K562 (cell line): ENCODE measurements at regions not wholly inside any gene's neighbourhood (a gene's known extent, or its start where the extent isn't known, plus 50 kb on each side); places are given as distances from the start of the nearest gene placed in this dataset.

Experiments used
- ATAC-seq: fragments of 200-7000 bp; cut with Tn5 transposase; 3 replicates; pipeline ENCODE4 v1.9.1; 2020; ENCODE audit warnings: moderate library complexity
- BruUV-seq: library from RNA; stranded (reverse); fragments of 400-500 nt; replicated peaks from 2 replicates; lab custom pipeline; 2021; lab: Mats Ljungman, UMichigan
- CTCF ChIA-PET: fragments of 300-600 bp; formaldehyde crosslinking; extraction: SDS; loops from one replicate; lab custom pipeline; 2021; ENCODE audit warnings: low intra/inter-chr PET ratio; lab: Yijun Ruan, JAX
- POLR2A ChIA-PET: fragments of 300-600, 350-650 bp; sonication (Branson Sonifier 250); formaldehyde crosslinking; extraction: SDS; loops from one replicate; lab custom pipeline; 2021; ENCODE audit warnings: antibody characterized with exemption, inconsistent platforms; lab: Yijun Ruan, JAX
- DNase-seq, 4 experiments: peaks; one replicate each; pipeline versions ENCODE4 v3.0.0 to v3.0.0-alpha.2; 2011 to 2018; ENCODE audit warnings: low spot score in 3 of 4, mixed read lengths in 3 of 4; ENCODE audit errors: extremely low read depth in 1 of 4
- FAIRE-seq: peaks from 2 replicates; lab custom pipeline; 2011; peaks lifted over from hg19 to GRCh38; lab: Jason Lieb, UNC
- H2AFZ ChIP-seq: 2 replicates; pipeline ENCODE4 v1.6.0; 2011; ENCODE audit warnings: low read depth, low read length, control low read depth, inconsistent platforms
- H3K27ac ChIP-seq: fragments of 200-600 bp; 3 replicates; pipeline ENCODE4 v1.8.0; 2011; ENCODE audit warnings: low read depth, mild to moderate bottlenecking, control low read depth, inconsistent platforms, low read length, moderate library complexity, mixed read lengths; ENCODE audit errors: extremely low read depth
- H3K27me3 ChIP-seq, 2 experiments: fragments of 300-600 bp in 1 of 2; 2 replicates in 1 of 2; 3 replicates in 1 of 2; pipeline versions ENCODE4 v1.6.0 to v1.8.0; 2011; ENCODE audit warnings: inconsistent platforms in 2 of 2, low read length in 2 of 2, mild to moderate bottlenecking in 1 of 2, mixed read lengths in 1 of 2, moderate library complexity in 1 of 2; ENCODE audit not compliant: control insufficient read depth in 2 of 2, insufficient read depth in 2 of 2
- H3K36me3 ChIP-seq: fragments of 300-600 bp; 3 replicates; pipeline ENCODE4 v1.8.0; 2011; ENCODE audit warnings: mild to moderate bottlenecking, low read length, inconsistent platforms; ENCODE audit not compliant: control insufficient read depth, insufficient read depth
- H3K4me1 ChIP-seq, 2 experiments: fragments of 200-600 bp in 1 of 2; replicated peaks in 1 of 2; 2 replicates in 1 of 2; 3 replicates in 1 of 2; pipeline versions ENCODE4 v1.5.1 to v1.8.0; 2011; ENCODE audit warnings: inconsistent platforms in 2 of 2, low read length in 2 of 2, mild to moderate bottlenecking in 1 of 2, mixed read lengths in 1 of 2, moderate library complexity in 1 of 2; ENCODE audit not compliant: control insufficient read depth in 2 of 2, insufficient read depth in 2 of 2
- H3K4me2 ChIP-seq: 2 replicates; pipeline ENCODE4 v1.6.1; 2011; ENCODE audit warnings: low read length, control low read depth, inconsistent platforms, mixed read lengths; ENCODE audit not compliant: insufficient read depth
- H3K4me3 ChIP-seq: fragments of 200-600 bp; sonication (generic), shearing (Covaris generic); 2 replicates; pipeline ENCODE4 v1.5.1; 2016; ENCODE audit warnings: control low read depth, inconsistent platforms
- H3K79me2 ChIP-seq: fragments of 200-600 bp; 3 replicates; pipeline ENCODE4 v1.8.0; 2011; ENCODE audit warnings: low read length, inconsistent platforms; ENCODE audit not compliant: control insufficient read depth, insufficient read depth
- H3K9ac ChIP-seq, 2 experiments: 2 replicates each; pipeline versions ENCODE4 v1.6.0 to v1.6.1; 2011; ENCODE audit warnings: low read depth in 2 of 2, low read length in 2 of 2, control low read depth in 1 of 2, inconsistent platforms in 1 of 2, mild to moderate bottlenecking in 1 of 2, mixed read lengths in 1 of 2; ENCODE audit not compliant: insufficient read depth in 1 of 2
- H3K9me1 ChIP-seq: one replicate; pipeline ENCODE4 v1.6.0; 2011; ENCODE audit warnings: inconsistent platforms, mild to moderate bottlenecking, low read length, moderate library complexity; ENCODE audit not compliant: control insufficient read depth, insufficient read depth
- H3K9me3 ChIP-seq: replicated peaks from 2 replicates; pipeline ENCODE4 v1.5.1; 2011; ENCODE audit warnings: low read depth, low read length, inconsistent platforms; ENCODE audit not compliant: control insufficient read depth, insufficient read depth
- H4K20me1 ChIP-seq: replicated peaks from 2 replicates; pipeline ENCODE4 v1.6.1; 2011; ENCODE audit warnings: low read length, inconsistent platforms, mixed read lengths; ENCODE audit not compliant: control insufficient read depth, insufficient read depth
- EGR1 ChIP-seq: fragments of 450-650 bp; conservative IDR thresholded peaks from 2 replicates; pipeline ENCODE4 v1.6.1; 2017; ENCODE audit warnings: mild to moderate bottlenecking
- FOSL1 ChIP-seq: fragments of 200-800 bp; sonication (Bioruptor generic); conservative IDR thresholded peaks from 2 replicates; pipeline ENCODE4 v1.6.1; 2016; ENCODE audit warnings: missing genetic modification characterization, missing compliant biosample characterization
- HNRNPL ChIP-seq: fragments of 200-400 bp; formaldehyde crosslinking; IDR thresholded peaks from 2 replicates; pipeline ENCODE4 v1.6.1; 2017; ENCODE audit warnings: low read depth, mild to moderate bottlenecking, low read length
- NFYB ChIP-seq: IDR thresholded peaks from 2 replicates; pipeline ENCODE4 v1.6.1; 2011; ENCODE audit warnings: mild to moderate bottlenecking, moderate library complexity; ENCODE audit not compliant: insufficient read length; ENCODE audit errors: extremely low read depth
- NR2C1 ChIP-seq, 2 experiments: fragments of 450-650 bp; IDR thresholded peaks; 2 replicates each; pipeline ENCODE4 v1.6.1; 2017; ENCODE audit warnings: mild to moderate bottlenecking in 2 of 2, antibody characterized with exemption in 1 of 2, inconsistent platforms in 1 of 2, missing compliant biosample characterization in 1 of 2, missing genetic modification characterization in 1 of 2
- PHTF2 ChIP-seq: fragments of 250-450 bp; sonication (Bioruptor Pico); IDR thresholded peaks from 2 replicates; pipeline ENCODE4 v1.5.0; 2021; ENCODE audit warnings: mild to moderate bottlenecking
- POLR2G ChIP-seq: fragments of 200-400 bp; formaldehyde crosslinking; IDR thresholded peaks from 2 replicates; pipeline ENCODE4 v1.6.1; 2017; ENCODE audit warnings: low read depth, mild to moderate bottlenecking, antibody characterized with exemption, low read length, moderate library complexity
- RHOXF2B ChIP-seq: fragments of 250-450 bp; sonication (Bioruptor Pico); conservative IDR thresholded peaks from 2 replicates; pipeline ENCODE4 v1.5.1; 2021
- ZNF184 ChIP-seq: sonication (generic); formaldehyde crosslinking; IDR thresholded peaks from 2 replicates; pipeline ENCODE4 v1.5.0; 2020; ENCODE audit warnings: missing genetic modification reagents
- ZNF282 ChIP-seq: sonication (generic); formaldehyde crosslinking; IDR thresholded peaks from 2 replicates; pipeline ENCODE4 v1.8.1; 2023; ENCODE audit warnings: missing genetic modification reagents
- whole genome bisulfite sequencing: fragments of 100-300 bp; shearing (Covaris generic); methylation state at CpG from one replicate; pipeline ENCODE4 v1.1.6; 2016; ENCODE audit warnings: low coverage, mixed read lengths; ENCODE audit not compliant: insufficient coverage; ENCODE audit errors: missing lambda C conversion rate; 5-methylcytosine and 5-hydroxymethylcytosine counted together
- in situ Hi-C: fragments of 300-500 bp; cut with MboI; formaldehyde crosslinking; loops from 4 replicates; pipeline ENCODE4 v1.15.0; 2018; ENCODE audit warnings: inconsistent platforms, mixed read lengths
- intact Hi-C: fragments of 100-400 bp; cut with micrococcal nuclease; formaldehyde crosslinking; loops from 2 replicates; pipeline ENCODE4 v1.14.2; 2022
- TF ChIP-seq, protein P1 (sequence below): sonication (generic); formaldehyde crosslinking; IDR thresholded peaks from 2 replicates; pipeline ENCODE4 v1.8.0; 2022; ENCODE audit warnings: mild to moderate bottlenecking, missing genetic modification reagents
- TF ChIP-seq, protein P2 (sequence below): fragments of 250-450 bp; sonication (Bioruptor Pico); IDR thresholded peaks from 2 replicates; pipeline ENCODE4 v1.8.0; 2022; ENCODE audit warnings: moderate library complexity, mild to moderate bottlenecking, inconsistent platforms
- TF ChIP-seq, protein P3 (sequence below): fragments of 250-450 bp; sonication (Bioruptor Pico); IDR thresholded peaks from 2 replicates; pipeline ENCODE4 v1.8.0; 2022; ENCODE audit warnings: inconsistent platforms, mild to moderate bottlenecking, moderate library complexity, borderline replicate concordance

DNA sequence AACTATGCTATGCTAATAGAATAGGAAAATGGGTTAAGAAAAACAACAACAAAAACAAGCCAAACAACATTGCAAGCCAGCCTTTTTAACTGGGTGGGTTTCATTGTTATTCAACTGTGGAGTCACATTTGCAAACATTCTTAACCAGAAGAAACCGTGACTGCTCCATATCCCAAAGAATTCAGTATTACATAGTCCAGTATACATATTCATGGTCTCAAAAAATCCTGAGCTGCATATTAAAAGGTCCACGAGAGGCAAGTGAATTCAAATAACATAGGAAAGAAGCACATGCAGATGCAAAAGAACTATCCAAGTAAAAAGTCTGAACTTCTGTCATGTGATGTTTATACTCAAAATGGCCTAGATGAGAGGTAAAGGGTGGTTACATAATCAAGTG, 179.1 kb upstream of the ETAA1 start:
- intact Hi-C loops = no loop called here
- BruUV-seq = no TSS peak
- WGBS = 0% methylated on average over 2 of the region's 2 CpGs

More for the DNA sequence above, 179.1 kb upstream of the ETAA1 start:
- H2AFZ ChIP-seq = no peak overlapping the region
- H3K36me3 ChIP-seq = no peaks in the 10 kb centered on the region
- no peak for FAIRE-seq
- H3K79me2 ChIP-seq = no peaks in the 10 kb centered on the region
- no peaks in the 10 kb centered on the region for H3K9me1 ChIP-seq
- no peak for ATAC-seq
- H3K4me2 ChIP-seq = no peak overlapping the region
- H3K4me3 ChIP-seq = no peak overlapping the region
- in situ Hi-C loops = no loop called here
- no peaks in the 10 kb centered on the region for H4K20me1 ChIP-seq
- no peak for DNase-seq
- no peaks in the 10 kb centered on the region for H3K27me3 ChIP-seq
- no peak overlapping the region for H3K9ac ChIP-seq
- no peaks in the 10 kb centered on the region for H3K9me3 ChIP-seq
- ChIA-PET POLR2A (interaction anchor here (1.0 kb wide), 1 partner anchor 343 kb away, joined by 3 read pairs; no protein-coding TSS in a partner anchor), CTCF (no interaction called here)
- no peak overlapping the region for H3K27ac ChIP-seq
- TF ChIP-seq POLR2G (no peak), EGR1 (no peak), NFYB (no peak), RHOXF2B (CRISPR knock-in tag) (no peak), ZNF282 (no peak), HNRNPL (no peak), NR2C1 (IDR thresholded peaks at IDR 0.05) (no peak), NR2C1 (tag; IDR thresholded peaks at IDR 0.05) (no peak), FOSL1 (tag) (no peak), PHTF2 (CRISPR knock-in tag) (no peak), ZNF184 (CRISPR knock-in tag) (no peak)
- TF ChIP-seq, protein P1, sequence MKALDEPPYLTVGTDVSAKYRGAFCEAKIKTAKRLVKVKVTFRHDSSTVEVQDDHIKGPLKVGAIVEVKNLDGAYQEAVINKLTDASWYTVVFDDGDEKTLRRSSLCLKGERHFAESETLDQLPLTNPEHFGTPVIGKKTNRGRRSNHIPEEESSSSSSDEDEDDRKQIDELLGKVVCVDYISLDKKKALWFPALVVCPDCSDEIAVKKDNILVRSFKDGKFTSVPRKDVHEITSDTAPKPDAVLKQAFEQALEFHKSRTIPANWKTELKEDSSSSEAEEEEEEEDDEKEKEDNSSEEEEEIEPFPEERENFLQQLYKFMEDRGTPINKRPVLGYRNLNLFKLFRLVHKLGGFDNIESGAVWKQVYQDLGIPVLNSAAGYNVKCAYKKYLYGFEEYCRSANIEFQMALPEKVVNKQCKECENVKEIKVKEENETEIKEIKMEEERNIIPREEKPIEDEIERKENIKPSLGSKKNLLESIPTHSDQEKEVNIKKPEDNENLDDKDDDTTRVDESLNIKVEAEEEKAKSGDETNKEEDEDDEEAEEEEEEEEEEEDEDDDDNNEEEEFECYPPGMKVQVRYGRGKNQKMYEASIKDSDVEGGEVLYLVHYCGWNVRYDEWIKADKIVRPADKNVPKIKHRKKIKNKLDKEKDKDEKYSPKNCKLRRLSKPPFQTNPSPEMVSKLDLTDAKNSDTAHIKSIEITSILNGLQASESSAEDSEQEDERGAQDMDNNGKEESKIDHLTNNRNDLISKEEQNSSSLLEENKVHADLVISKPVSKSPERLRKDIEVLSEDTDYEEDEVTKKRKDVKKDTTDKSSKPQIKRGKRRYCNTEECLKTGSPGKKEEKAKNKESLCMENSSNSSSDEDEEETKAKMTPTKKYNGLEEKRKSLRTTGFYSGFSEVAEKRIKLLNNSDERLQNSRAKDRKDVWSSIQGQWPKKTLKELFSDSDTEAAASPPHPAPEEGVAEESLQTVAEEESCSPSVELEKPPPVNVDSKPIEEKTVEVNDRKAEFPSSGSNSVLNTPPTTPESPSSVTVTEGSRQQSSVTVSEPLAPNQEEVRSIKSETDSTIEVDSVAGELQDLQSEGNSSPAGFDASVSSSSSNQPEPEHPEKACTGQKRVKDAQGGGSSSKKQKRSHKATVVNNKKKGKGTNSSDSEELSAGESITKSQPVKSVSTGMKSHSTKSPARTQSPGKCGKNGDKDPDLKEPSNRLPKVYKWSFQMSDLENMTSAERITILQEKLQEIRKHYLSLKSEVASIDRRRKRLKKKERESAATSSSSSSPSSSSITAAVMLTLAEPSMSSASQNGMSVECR (CRISPR knock-in tag) = no peak
- TF ChIP-seq, protein P2, sequence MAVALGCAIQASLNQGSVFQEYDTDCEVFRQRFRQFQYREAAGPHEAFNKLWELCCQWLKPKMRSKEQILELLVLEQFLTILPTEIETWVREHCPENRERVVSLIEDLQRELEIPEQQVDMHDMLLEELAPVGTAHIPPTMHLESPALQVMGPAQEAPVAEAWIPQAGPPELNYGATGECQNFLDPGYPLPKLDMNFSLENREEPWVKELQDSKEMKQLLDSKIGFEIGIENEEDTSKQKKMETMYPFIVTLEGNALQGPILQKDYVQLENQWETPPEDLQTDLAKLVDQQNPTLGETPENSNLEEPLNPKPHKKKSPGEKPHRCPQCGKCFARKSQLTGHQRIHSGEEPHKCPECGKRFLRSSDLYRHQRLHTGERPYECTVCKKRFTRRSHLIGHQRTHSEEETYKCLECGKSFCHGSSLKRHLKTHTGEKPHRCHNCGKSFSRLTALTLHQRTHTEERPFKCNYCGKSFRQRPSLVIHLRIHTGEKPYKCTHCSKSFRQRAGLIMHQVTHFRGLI (CRISPR knock-in tag) = no peak
- TF ChIP-seq, protein P3, sequence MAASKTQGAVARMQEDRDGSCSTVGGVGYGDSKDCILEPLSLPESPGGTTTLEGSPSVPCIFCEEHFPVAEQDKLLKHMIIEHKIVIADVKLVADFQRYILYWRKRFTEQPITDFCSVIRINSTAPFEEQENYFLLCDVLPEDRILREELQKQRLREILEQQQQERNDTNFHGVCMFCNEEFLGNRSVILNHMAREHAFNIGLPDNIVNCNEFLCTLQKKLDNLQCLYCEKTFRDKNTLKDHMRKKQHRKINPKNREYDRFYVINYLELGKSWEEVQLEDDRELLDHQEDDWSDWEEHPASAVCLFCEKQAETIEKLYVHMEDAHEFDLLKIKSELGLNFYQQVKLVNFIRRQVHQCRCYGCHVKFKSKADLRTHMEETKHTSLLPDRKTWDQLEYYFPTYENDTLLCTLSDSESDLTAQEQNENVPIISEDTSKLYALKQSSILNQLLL (CRISPR knock-in tag) = no peak
- no peaks in the 10 kb centered on the region for H3K4me1 ChIP-seq
